RPMI7951 (cell line): ENCODE measurements at regions not wholly inside any gene's neighbourhood (a gene's known extent, or its start where the extent isn't known, plus 50 kb on each side); places are given as distances from the start of the nearest gene placed in this dataset.

Experiments
- DNase-seq: peaks from one replicate; pipeline ENCODE4 v3.0.0-alpha.2; 2012; ENCODE audit warnings: low read depth

- no peak for DNase-seq
Observed at GRCh38 chr6:102417368-102417998, 1024.0 kb downstream of the GRIK2 start.

DNA sequence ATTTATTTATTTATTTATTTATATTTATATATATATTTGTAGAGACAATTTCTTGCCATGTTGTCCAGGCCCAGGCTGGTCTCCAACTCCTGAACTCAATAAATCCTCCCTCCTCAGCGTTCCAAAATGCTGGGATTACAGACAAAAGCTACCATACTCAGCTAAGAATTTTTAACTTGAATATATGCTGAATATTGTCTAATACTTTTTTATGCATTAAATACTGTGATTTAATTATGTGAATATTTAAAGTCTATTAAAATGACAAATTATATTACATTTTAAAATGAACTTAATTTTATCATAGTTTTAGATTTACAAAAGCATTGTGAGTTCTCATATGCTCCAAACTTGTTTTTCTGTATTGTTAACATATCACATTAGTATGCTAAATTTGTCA, 1022.4 kb downstream of the GRIK2 start:
- DNase-seq: no peak

GRCh38 chr6:102411796-102412195, 1018.3 kb downstream of the GRIK2 start:
- no peak for DNase-seq

DNA sequence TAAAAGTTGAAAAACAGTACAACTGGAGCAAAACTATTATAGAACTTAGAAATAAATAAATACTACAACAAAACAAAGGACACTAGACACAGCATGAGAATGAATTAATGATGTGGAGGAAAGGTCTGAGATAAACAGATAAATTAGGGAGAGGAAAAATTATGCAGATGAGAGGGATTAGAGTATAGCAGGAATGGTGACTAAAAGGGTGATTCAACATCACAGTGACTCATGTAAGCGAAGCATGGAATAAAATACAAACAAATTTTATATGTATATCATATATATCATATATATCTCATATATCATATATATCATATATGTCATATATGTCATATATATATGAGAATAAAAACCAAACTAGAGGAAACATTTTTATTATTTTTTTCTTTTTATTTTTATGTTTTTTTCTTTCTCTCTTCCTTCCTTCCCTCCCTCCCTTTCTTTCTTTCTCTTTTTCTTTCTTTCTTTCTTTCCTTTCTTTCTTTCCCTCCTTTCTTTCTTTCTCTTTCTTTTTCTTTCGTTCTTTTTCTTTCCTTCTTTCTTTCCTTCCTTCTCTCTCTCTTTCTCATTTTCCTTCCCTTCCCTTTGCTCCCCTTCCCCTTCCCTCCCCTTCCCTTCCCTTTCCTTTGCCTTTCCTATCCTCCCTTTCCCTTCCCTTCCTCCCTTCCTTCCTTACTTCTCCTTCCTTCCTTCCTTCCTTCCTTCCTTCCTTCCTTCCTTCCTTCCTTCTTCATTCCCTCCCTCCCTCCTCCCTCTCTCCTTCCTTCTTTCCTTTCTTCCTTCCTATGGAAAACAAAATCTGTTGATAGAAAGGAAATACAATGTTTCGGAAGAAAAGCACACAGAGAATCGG, 1014.6 kb downstream of the GRIK2 start:
- DNase-seq: no peak

DNA sequence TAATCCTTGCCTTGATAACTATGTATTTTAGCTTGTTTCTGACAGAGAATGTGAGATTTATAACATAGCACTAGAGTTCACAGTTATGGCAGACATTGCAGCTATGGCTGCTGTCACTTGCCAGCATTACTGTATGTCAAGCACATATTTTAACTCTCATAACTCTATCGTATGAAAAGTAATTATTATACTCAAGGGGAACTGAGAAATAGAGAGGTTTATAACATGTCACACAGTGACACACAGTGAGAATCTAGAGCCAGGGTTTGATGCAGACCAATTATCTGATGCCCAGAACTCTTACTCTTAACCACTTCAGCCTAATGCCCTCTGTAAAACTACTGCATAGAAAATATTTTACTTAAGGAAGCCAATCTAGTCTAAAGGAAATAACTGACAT, 1012.4 kb downstream of the GRIK2 start:
- DNase-seq: no peak

GRCh38 chr6:102402635-102403329, 1009.3 kb downstream of the GRIK2 start:
- no peak for DNase-seq

DNA sequence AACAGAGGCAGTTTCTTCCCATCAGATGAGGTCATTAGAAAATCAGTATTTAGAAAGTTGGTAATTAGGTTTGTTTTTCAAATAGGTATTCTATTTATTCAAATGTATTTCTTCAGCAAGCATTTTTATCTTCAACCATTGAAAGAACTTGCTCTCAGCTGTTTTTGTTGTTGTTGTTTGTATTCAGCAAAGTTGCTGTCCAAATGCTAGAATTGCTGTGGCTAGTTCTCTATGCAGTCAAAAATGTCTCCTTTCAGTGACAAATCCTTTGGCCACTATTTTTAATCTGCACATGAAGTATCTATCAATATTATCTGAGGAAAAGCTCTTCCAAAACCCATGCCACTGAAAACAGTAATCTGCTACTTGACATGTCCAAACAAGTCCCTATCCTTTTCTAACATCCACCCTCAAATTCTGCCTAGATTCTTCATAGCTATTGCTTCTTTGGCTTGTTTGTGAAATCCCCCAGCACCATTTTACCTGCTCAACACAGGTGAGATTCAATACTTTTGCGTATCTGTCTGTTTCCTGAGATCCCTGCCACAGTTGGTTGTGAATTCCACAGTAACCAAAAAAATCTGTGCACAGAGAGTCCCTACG, 1005.4 kb downstream of the GRIK2 start:
- DNase-seq: no peak

DNA sequence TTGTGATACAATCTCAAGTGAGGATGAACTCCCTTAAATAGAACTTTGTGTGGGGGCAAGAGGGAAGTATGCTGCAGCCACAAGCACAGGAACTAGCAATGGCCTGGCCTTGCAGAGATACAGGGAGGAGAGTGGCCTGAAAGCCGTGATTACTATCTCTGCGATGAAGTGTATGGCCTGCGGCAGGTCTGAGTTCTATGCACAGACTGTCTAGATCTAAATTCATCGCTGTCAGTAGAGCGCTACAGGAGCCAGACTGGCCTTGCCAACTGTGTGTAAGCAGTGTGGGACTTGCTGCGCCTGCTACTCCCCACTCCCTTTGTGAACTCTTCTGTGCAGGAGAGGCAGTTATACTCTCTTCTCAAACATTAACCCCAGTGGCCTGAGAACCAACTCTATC, 997.0 kb downstream of the GRIK2 start:
- DNase-seq: no peak

DNA sequence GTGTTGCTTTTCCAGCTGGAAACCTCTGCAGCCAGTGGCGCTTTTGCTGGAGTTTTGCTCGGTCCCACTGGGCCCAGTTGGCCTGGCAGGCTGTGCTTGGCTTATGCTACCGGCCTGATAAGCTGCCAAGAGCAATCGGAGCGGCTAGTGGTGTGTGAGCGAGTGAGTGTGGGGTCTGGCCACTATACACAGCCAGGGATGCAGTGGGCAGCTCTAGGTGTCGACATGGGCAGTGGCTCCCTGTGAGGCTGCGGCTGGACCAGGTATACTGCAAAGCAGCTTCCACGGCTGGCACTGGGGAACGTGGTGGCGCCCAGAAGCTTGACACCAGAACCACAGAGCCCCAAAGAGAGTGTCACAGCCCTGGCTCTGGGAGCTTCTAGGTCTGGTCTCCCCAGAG, 996.5 kb downstream of the GRIK2 start:
- DNase-seq: no peak

DNA sequence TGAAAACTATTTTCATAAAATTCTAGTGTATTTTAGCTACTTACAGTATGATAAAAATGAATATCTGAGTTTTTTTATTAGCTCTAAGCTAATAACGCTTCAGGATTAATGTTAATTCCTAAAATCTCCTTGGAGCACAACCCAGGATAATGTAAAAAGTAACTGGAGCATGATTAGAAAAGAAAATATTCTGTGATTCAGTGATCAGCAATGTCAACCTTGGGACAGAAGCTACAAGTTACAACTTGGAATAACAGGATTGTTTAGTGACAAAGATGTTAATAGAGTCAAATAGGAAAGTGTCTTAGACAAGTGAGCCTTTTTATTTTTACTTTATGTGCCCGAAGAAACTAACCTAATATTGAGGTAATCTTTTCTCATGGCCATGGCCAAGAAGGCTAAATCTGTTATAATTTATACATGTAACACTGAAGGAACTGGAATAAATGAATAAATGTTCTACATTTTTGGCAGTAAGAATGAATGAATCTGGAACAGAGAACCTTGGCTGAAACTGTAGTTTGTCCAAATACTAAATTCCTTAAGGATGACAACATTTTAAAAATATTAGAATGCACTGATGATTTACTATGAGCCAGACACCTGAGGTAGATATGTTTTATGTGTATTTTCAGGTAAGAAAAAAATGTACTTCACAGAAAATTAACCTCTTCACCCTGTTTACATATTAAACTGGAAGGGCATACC, 994.0 kb downstream of the GRIK2 start:
- DNase-seq: no peak

DNA sequence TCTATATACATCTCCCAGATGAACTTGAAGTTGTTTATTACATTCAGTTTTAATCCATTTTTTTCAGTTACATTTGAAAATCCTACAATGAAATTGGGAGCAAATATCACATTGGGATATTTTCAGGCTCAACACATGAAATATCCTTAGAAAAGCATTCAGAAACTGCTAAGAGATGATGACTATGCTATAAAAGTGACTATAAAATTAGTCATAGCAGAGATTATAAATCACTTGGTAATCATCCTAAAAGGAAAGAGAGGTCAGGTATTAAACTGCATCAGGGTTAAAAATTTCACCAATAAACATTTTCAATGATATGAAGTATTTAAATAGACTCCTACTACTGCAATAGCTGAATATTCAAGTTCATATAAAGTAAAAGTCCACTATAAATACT, 987.7 kb downstream of the GRIK2 start:
- DNase-seq: no peak

GRCh38 chr6:102356170-102356569, 962.7 kb downstream of the GRIK2 start:
- DNase-seq: no peak

DNA sequence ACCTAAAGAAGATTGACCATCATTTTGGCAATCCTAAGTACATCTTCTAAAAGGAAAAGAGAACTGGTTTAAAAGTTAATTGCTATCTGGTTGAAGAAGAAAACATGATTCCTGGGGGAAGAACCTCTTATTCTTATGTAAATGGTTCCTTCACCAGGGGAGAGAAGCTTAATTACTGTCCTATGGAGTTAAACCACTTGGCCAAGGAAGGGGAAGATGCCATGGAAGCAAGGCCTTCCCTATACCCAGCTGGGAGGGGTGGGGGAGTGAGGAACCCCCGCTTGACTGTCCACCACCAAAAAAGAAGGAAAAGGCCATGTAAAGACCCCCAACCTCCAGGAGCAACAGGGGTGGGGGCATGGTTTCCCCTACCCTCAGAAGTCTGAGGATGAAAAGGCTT, 962.1 kb downstream of the GRIK2 start:
- DNase-seq: no peak

- DNase-seq: no peak
Observed at GRCh38 chr6:102352552-102352951, 959.0 kb downstream of the GRIK2 start.

DNA sequence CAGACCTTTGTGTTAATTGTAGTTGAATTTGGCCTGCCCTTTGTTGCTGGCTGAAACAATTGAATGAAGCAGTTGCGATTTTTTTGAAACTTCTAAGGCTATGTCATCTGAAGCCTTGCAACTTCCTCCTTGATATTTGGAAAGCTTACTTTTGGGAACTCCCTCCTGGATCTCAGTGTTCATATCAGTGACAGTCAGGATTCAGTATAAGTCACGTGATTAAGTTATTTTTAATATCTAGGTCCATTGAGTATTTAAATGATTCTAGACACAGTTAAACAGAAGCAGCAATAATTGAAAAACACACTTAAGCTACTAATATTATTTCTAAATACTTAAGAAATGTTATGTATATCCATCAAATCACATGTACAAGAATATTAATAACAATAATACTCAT, 951.3 kb downstream of the GRIK2 start:
- no peak for DNase-seq

DNA sequence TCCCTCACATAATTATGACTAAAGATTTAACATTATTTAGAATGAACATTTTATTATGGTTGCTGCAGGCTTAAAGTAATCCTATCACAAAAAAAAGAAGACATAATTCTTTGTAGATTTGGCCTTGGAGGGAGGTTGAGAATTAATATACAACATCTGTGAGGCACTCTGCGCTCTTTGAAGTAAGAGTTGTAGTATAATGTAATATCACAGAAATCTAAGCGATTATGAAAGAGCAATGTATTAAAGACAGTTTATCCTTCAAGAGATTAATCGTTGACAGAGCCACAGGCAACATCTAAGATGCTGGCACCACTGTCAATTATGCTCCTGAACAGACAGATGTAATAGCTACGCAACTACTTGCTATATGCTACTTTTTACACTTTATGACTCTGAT, 946.8 kb downstream of the GRIK2 start:
- DNase-seq: no peak

DNA sequence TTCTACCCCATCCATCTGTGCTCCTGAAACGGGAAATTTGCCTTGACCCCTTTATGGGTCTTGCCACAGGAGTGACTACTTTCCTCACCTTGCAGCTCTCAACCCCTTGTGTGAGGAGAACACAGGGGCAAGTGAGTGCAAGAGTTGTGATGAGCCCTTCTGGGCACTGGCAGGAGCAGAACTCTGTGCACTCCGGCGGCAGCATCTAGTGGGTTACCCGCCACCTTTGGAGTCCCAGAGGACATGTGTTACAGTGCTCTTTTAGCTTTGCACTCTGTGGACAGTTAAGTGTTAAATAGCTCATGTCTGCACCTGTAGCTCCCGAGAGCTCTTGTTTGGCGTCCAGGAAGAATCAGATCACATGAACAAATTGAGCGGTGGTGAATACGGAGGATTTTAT, 940.2 kb downstream of the GRIK2 start:
- DNase-seq: no peak

DNA sequence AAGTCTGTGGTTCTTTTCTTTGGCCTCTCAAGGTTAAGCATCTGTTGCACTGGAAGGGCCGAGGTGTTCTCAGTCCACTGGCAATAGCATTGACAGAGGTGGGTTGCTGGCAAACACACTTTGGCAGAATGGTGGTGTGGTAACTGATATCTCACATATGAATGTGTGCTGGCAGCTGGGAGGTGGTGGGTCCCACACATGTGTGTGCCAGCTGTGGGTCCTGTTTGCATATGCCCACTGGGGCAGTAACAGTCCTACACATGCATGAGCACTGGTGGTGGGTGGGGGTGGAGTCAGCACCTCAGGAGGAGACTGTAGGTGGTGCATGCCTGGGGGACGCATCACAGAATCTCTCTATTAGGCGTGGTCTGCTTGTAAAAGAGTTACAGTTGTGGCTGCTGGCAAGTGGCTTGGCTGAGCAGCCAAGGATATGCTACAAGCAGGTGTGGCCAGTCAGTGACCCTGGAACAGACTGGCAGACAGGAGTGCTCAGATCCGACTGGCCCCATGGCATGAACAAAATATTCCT, 934.3 kb downstream of the GRIK2 start:
- DNase-seq: no peak

DNA sequence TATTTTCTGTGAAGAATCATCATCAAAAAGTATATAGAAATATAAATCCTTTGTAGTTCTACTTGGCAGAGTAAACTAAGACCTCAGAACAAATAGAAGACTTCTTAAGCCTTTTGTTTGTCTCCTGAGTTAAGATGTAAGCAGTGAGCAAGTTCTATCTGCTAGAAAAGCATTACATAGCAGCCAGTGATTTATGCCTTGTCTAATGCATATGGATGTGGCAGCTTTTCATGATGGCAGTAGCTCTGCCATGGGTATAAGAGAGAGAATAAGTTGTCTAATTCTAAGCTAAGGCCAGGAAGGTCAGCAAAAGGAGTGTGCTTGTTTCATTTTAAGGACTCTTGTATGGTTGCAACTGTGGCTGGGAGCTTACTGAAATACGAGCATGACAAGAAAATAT, 920.2 kb downstream of the GRIK2 start:
- no peak for DNase-seq

- no peak for DNase-seq
Observed at GRCh38 chr6:102309700-102310099, 916.2 kb downstream of the GRIK2 start.

GRCh38 chr6:102300350-102300749, 906.8 kb downstream of the GRIK2 start:
- no peak for DNase-seq

GRCh38 chr6:102298051-102298450, 904.5 kb downstream of the GRIK2 start:
- DNase-seq: no peak
